ENCODE measurements at regions not wholly inside any gene's neighbourhood (a gene's known extent, or its start where the extent isn't known, plus 50 kb on each side); places are given as distances from the start of the nearest gene placed in this dataset.

- TF ChIP-seq ZNF592 (IDR thresholded peaks at IDR 0.05) (no peak), PHF21A (IDR thresholded peaks at IDR 0.05; ENCODE audit: borderline replicate concordance, low read depth) (no peak), KDM4B (IDR thresholded peaks at IDR 0.05; ENCODE audit: borderline replicate concordance in 2 of 2, low read depth in 1 of 2) (no peak), BRF1 (IDR thresholded peaks at IDR 0.05; ENCODE audit: borderline replicate concordance, extremely low read depth, insufficient read length) (no peak), PRMT5 (CRISPR knock-in tag; IDR thresholded peaks at IDR 0.05) (no peak), SMAD3 (CRISPR knock-in tag; conservative IDR thresholded peaks at IDR 0.05) (no peak), ZNF436 (CRISPR knock-in tag; IDR thresholded peaks at IDR 0.05) (no peak)
Observed at GRCh38 chr2:62315476-62315875, 119.6 kb downstream of the B3GNT2 start (continued).

GRCh38 chr2:62314291-62314690, 118.4 kb downstream of the B3GNT2 start:
- FAIRE-seq (no peak), ATAC-seq (no peak), DNase-seq (ENCODE audit: extremely low read depth in 1 of 4, low spot score in 3 of 4) (no peak)
- no peaks in the 10 kb centered on the region for H3K9me3 ChIP-seq (replicated peaks; ENCODE audit: control insufficient read depth, insufficient read depth, low read depth, low read length)
- H4K20me1 ChIP-seq (replicated peaks; ENCODE audit: control insufficient read depth, insufficient read depth, low read length) = no peaks in the 10 kb centered on the region
- H3K4me2 ChIP-seq (ENCODE audit: insufficient read depth, low read length) = no peak overlapping the region
- no peaks in the 10 kb centered on the region for H3K27me3 ChIP-seq (ENCODE audit: control insufficient read depth in 2 of 2, insufficient read depth in 2 of 2, low read length in 2 of 2)
- H3K27ac ChIP-seq (ENCODE audit: extremely low read depth, low read depth, low read length) = no peak overlapping the region; the same call in 1 of the 3 replicates
- no TSS peak for BruUV-seq (replicated peaks)
- H3K4me1 ChIP-seq (replicated peaks in 1 of 2; ENCODE audit: control insufficient read depth in 2 of 2, insufficient read depth in 2 of 2, low read length in 2 of 2) = peaks cover 15 to 31% of the 10 kb centered on the region in 2 experiments; a peak in 4 of 5 replicates
- POLR2A ChIA-PET = interaction anchor here (0.6 to 1.5 kb wide), 5 partner anchors 9 to 343 kb away, joined by 3 to 6 read pairs (median 3); no protein-coding TSS in a partner anchor
- H3K4me3 ChIP-seq = no peak overlapping the region
- H3K36me3 ChIP-seq (ENCODE audit: control insufficient read depth, insufficient read depth, low read length) = no peaks in the 10 kb centered on the region
- CTCF ChIA-PET (ENCODE audit: low intra/inter-chr PET ratio) = no interaction called here
- intact Hi-C loops (cut with micrococcal nuclease) = no loop called here
- peak overlapping the region; percentile 9 to 33; a peak in 2 of 4 replicates for H3K9ac ChIP-seq (ENCODE audit: insufficient read depth in 1 of 2, low read depth in 2 of 2, low read length in 2 of 2)
- H3K9me1 ChIP-seq (ENCODE audit: control insufficient read depth, insufficient read depth, low read length) = no peaks in the 10 kb centered on the region
- 0 out of 3 replicates have a peak, but pooled peaks cover 4% of the 10 kb centered on the region for H3K79me2 ChIP-seq (ENCODE audit: control insufficient read depth, insufficient read depth, low read length)
- in situ Hi-C loops (cut with MboI) = no loop called here
- 0 out of 2 replicates have a peak overlapping the region, but pooled peaks have one; percentile 7 for H2AFZ ChIP-seq (ENCODE audit: low read depth, low read length)
- WGBS (ENCODE audit: insufficient coverage, low coverage, missing lambda C conversion rate) = 0% methylated on average over 2 of the region's 2 CpGs
- TF ChIP-seq GATA2 (CRISPR knock-in tag; IDR thresholded peaks at IDR 0.05) = no peak
- TF ChIP-seq MEF2D (tag; conservative IDR thresholded peaks at IDR 0.05; ENCODE audit: low read depth) = no peak
- TF ChIP-seq ZNF778 (CRISPR knock-in tag; IDR thresholded peaks at IDR 0.05) = no peak
- no peak for TF ChIP-seq NR4A1 (CRISPR knock-in tag; IDR thresholded peaks at IDR 0.05)
- no peak for TF ChIP-seq NR4A1 (tag; IDR thresholded peaks at IDR 0.05)
- peak; percentile 39; the same call in 1 of the 2 replicates for TF ChIP-seq MAFK (IDR thresholded peaks at IDR 0.05; ENCODE audit: low read length)
- peak; percentile 83 for TF ChIP-seq ZNF316 (IDR thresholded peaks at IDR 0.05)
- TF ChIP-seq ZKSCAN1 (IDR thresholded peaks at IDR 0.05; ENCODE audit: low read depth, low read length) = no peak
- no peak for TF ChIP-seq ZNF589 (CRISPR knock-in tag; IDR thresholded peaks at IDR 0.05; ENCODE audit: low read depth)
- TF ChIP-seq RBBP5 (IDR thresholded peaks at IDR 0.05; ENCODE audit: borderline replicate concordance, insufficient read depth, low read length, poor library complexity, severe bottlenecking) = no peak
- peak; percentile 30; the same call in 1 of the 2 replicates for TF ChIP-seq MAFF (IDR thresholded peaks at IDR 0.05; ENCODE audit: low read length)
- no peak for TF ChIP-seq ZNF75A (CRISPR knock-in tag; IDR thresholded peaks at IDR 0.05)
- TF ChIP-seq C11orf30 (IDR thresholded peaks at IDR 0.05; ENCODE audit: low read depth) = peak; percentile 77
- peak; percentile 43 for TF ChIP-seq MAFG (tag; conservative IDR thresholded peaks at IDR 0.05)
